SK-N-SH (cell line): ENCODE measurements at regions not wholly inside any gene's neighbourhood (a gene's known extent, or its start where the extent isn't known, plus 50 kb on each side); places are given as distances from the start of the nearest gene placed in this dataset.

Experiments used
- CTCF ChIA-PET: fragments of 300-600, 350-600 bp; formaldehyde crosslinking; extraction: SDS; loops from one replicate; lab custom pipeline; 2021; lab: Yijun Ruan, JAX
- POLR2A ChIA-PET: fragments of 350-600 bp; sonication (Branson Sonifier 250); formaldehyde crosslinking; extraction: SDS; loops from one replicate; lab custom pipeline; 2020; ENCODE audit warnings: antibody characterized with exemption, inconsistent platforms; lab: Yijun Ruan, JAX
- DNase-seq: peaks from one replicate; pipeline ENCODE4 v3.0.0; 2012
- H2AFZ ChIP-seq: fragments of 200-600 bp; sonication (generic); 2 replicates; pipeline ENCODE4 v1.8.1; 2016; ENCODE audit warnings: antibody characterized with exemption, mild to moderate bottlenecking, low read depth
- H3F3A ChIP-seq: fragments of 200-600 bp; sonication (generic); replicated peaks from 2 replicates; pipeline ENCODE3; 2016; ENCODE audit warnings: antibody characterized with exemption, mild to moderate bottlenecking; ENCODE audit not compliant: insufficient read depth
- H3K27ac ChIP-seq, 2 experiments: fragments of 200-500 bp in 1 of 2; fragments of 200-600 bp in 1 of 2; sonication (Bioruptor generic) in 1 of 2; sonication (generic), shearing (Covaris generic) in 1 of 2; 2 replicates each; pipeline versions ENCODE4 v1.5.1 to v1.6.1; 2014 to 2016; ENCODE audit warnings: low read depth in 2 of 2, inconsistent platforms in 1 of 2, low read length in 1 of 2, mild to moderate bottlenecking in 1 of 2, mixed read lengths in 1 of 2
- H3K27me3 ChIP-seq: fragments of 200-600 bp; sonication (generic), shearing (Covaris generic); 2 replicates; pipeline ENCODE4 v1.6.1; 2016; ENCODE audit warnings: mixed run types; ENCODE audit not compliant: insufficient read depth
- H3K36me3 ChIP-seq, 2 experiments: fragments of 200-500 bp in 1 of 2; fragments of 200-600 bp in 1 of 2; sonication (Bioruptor generic) in 1 of 2; sonication (generic) in 1 of 2; replicated peaks in 1 of 2; 2 replicates each; pipeline versions ENCODE3 to v1.5.1; 2014 to 2016; ENCODE audit warnings: low read length in 1 of 2, mild to moderate bottlenecking in 1 of 2; ENCODE audit not compliant: insufficient read depth in 2 of 2, control insufficient read depth in 1 of 2
- H3K4me1 ChIP-seq, 2 experiments: fragments of 200-500 bp in 1 of 2; fragments of 200-600 bp in 1 of 2; sonication (Bioruptor generic) in 1 of 2; sonication (generic), shearing (Covaris generic) in 1 of 2; 2 replicates each; pipeline versions ENCODE4 v1.5.1 to v1.6.1; 2014 to 2016; ENCODE audit warnings: low read depth in 1 of 2, low read length in 1 of 2, mixed run types in 1 of 2; ENCODE audit not compliant: insufficient read depth in 2 of 2, control insufficient read depth in 1 of 2
- H3K4me2 ChIP-seq: fragments of 200-600 bp; sonication (generic), shearing (Covaris generic); 2 replicates; pipeline ENCODE4 v1.6.1; 2017; ENCODE audit warnings: mixed run types
- H3K4me3 ChIP-seq, 2 experiments: fragments of 200-500 bp in 1 of 2; fragments of 200-600 bp in 1 of 2; sonication (Bioruptor generic) in 1 of 2; sonication (generic), shearing (Covaris generic) in 1 of 2; 2 replicates each; pipeline versions ENCODE4 v1.5.1 to v1.8.1; 2014 to 2016; ENCODE audit warnings: low read depth in 2 of 2, inconsistent platforms in 1 of 2, low read length in 1 of 2, mild to moderate bottlenecking in 1 of 2, mixed read lengths in 1 of 2, moderate library complexity in 1 of 2
- H3K79me2 ChIP-seq: fragments of 200-600 bp; sonication (generic); 2 replicates; pipeline ENCODE4 v1.8.1; 2017; ENCODE audit warnings: mild to moderate bottlenecking; ENCODE audit not compliant: insufficient read depth
- H3K9ac ChIP-seq: fragments of 200-600 bp; sonication (generic); 2 replicates; pipeline ENCODE4 v1.6.1; 2017; ENCODE audit warnings: mixed run types
- H3K9me2 ChIP-seq: fragments of 200-600 bp; sonication (generic); 2 replicates; pipeline ENCODE4 v1.6.1; 2017; ENCODE audit warnings: mixed run types
- H3K9me3 ChIP-seq: fragments of 200-600 bp; sonication (generic); 2 replicates; pipeline ENCODE4 v1.6.1; 2017; ENCODE audit warnings: mixed run types, mild to moderate bottlenecking, moderate library complexity
- H4K20me1 ChIP-seq: fragments of 200-600 bp; sonication (generic); 2 replicates; pipeline ENCODE4 v1.6.1; 2017; ENCODE audit warnings: mild to moderate bottlenecking, mixed run types; ENCODE audit not compliant: insufficient read depth
- CHD2 ChIP-seq: fragments of 150-350 bp; IDR thresholded peaks from 2 replicates; pipeline ENCODE4 v1.6.1; 2018; ENCODE audit warnings: low read length; ENCODE audit not compliant: partially characterized antibody
- EP300 ChIP-seq, 2 experiments: IDR thresholded peaks; 2 replicates each; pipeline versions ENCODE4 v1.4.0 to v1.6.1; 2012; ENCODE audit warnings: borderline replicate concordance in 1 of 2, low read depth in 1 of 2, low read length in 1 of 2
- EZH2phosphoT487 ChIP-seq: fragments of 200-600 bp; sonication (generic); IDR thresholded peaks from 2 replicates; pipeline ENCODE4 v1.6.1; 2017; ENCODE audit warnings: low read depth, mixed run types, mild to moderate bottlenecking, antibody characterized with exemption, moderate library complexity, borderline replicate concordance
- FOSL2 ChIP-seq: IDR thresholded peaks from 2 replicates; pipeline ENCODE4 v1.4.0; 2012; ENCODE audit warnings: low read depth, mild to moderate bottlenecking, moderate library complexity, borderline replicate concordance
- GATA2 ChIP-seq: sonication (generic); formaldehyde crosslinking; IDR thresholded peaks from 2 replicates; pipeline ENCODE4 v1.5.0; 2020; ENCODE audit warnings: mild to moderate bottlenecking, missing genetic modification reagents
- JUND ChIP-seq: IDR thresholded peaks from 2 replicates; pipeline ENCODE4 v1.4.0; 2012
- MAX ChIP-seq: IDR thresholded peaks from 2 replicates; pipeline ENCODE4 v1.4.0; 2012; ENCODE audit warnings: low read depth
- MEF2A ChIP-seq: IDR thresholded peaks from 2 replicates; pipeline ENCODE4 v1.4.0; 2012; ENCODE audit warnings: low read depth, borderline replicate concordance
- NFIC ChIP-seq: IDR thresholded peaks from 2 replicates; pipeline ENCODE4 v1.4.0; 2012; ENCODE audit warnings: borderline replicate concordance
- REST ChIP-seq: IDR thresholded peaks from 2 replicates; pipeline ENCODE4 v1.6.1; 2012; ENCODE audit warnings: mild to moderate bottlenecking, low read depth, low read length, moderate library complexity
- RXRA ChIP-seq: IDR thresholded peaks from 2 replicates; pipeline ENCODE4 v1.4.0; 2012; ENCODE audit warnings: low read depth, mild to moderate bottlenecking, borderline replicate concordance
- ZBTB33 ChIP-seq: IDR thresholded peaks from 2 replicates; pipeline ENCODE4 v1.4.0; 2012; ENCODE audit warnings: low read depth, borderline replicate concordance
- WGBS: methylation state at CpG from one replicate; pipeline ENCODE4 v1.1.6; 2017; ENCODE audit warnings: low lambda C conversion rate; 5-methylcytosine and 5-hydroxymethylcytosine counted together

- Histone ChIP-seq H3K36me3 (no peaks in the 10 kb centered on the region), H3K9me2 (no peaks in the 10 kb centered on the region), H3K79me2 (no peaks in the 10 kb centered on the region), H2AFZ (no peak overlapping the region), H3K9ac (no peak overlapping the region), H3K27ac (no peak overlapping the region), H3K4me2 (no peak overlapping the region), H4K20me1 (no peaks in the 10 kb centered on the region), H3K27me3 (no peaks in the 10 kb centered on the region; the same call in 1 of the 2 replicates), H3K9me3 (no peaks in the 10 kb centered on the region), H3F3A (no peaks in the 10 kb centered on the region), H3K4me3 (no peak overlapping the region), H3K4me1 (no peaks in the 10 kb centered on the region)
- ChIA-PET POLR2A (no interaction called here), CTCF (no interaction called here)
- DNase-seq = no peak
- WGBS = 2% methylated on average over 8 of the region's 9 CpGs
- no peak for TF ChIP-seq MAX
- no peak for TF ChIP-seq ZBTB33
- TF ChIP-seq CHD2 = no peak
- TF ChIP-seq REST = no peak
- no peak for TF ChIP-seq JUND
- no peak for TF ChIP-seq EZH2phosphoT487
- no peak for TF ChIP-seq EP300 (IDR thresholded peaks at IDR 0.05; ENCODE audit: borderline replicate concordance in 1 of 2, low read depth in 1 of 2, low read length in 1 of 2)
- TF ChIP-seq FOSL2 = no peak
- TF ChIP-seq RXRA = no peak
- no peak for TF ChIP-seq MEF2A
Measured at GRCh38 chr18:78595924-78596573, 383.6 kb upstream of the SALL3 start.

- Histone ChIP-seq H3K36me3 (no peaks in the 10 kb centered on the region), H3K9ac (no peak overlapping the region), H4K20me1 (no peaks in the 10 kb centered on the region), H3K79me2 (no peaks in the 10 kb centered on the region), H3K27me3 (no peaks in the 10 kb centered on the region; the same call in 1 of the 2 replicates), H3K9me3 (no peaks in the 10 kb centered on the region), H3F3A (no peaks in the 10 kb centered on the region), H3K27ac (no peak overlapping the region), H2AFZ (no peak overlapping the region), H3K9me2 (no peaks in the 10 kb centered on the region), H3K4me3 (no peak overlapping the region), H3K4me1 (no peaks in the 10 kb centered on the region), H3K4me2 (no peak overlapping the region)
- WGBS = 0% methylated on average over 8 of the region's 8 CpGs
- TF ChIP-seq GATA2 (CRISPR knock-in tag) (no peak), NFIC (no peak), ZBTB33 (no peak)
- CTCF ChIA-PET = no interaction called here
- POLR2A ChIA-PET = no interaction called here
- no peak for DNase-seq
Measured at GRCh38 chr18:78596794-78597345, 382.7 kb upstream of the SALL3 start.
